ENCODE measurements at regions not wholly inside any gene's neighbourhood (a gene's known extent, or its start where the extent isn't known, plus 50 kb on each side); places are given as distances from the start of the nearest gene placed in this dataset.

- TF ChIP-seq CTCF (IDR thresholded peaks at IDR 0.05; ENCODE audit: low read length) (no peak), EZH2 (IDR thresholded peaks at IDR 0.05; ENCODE audit: borderline replicate concordance, low read length) (no peak)
Measured at GRCh38 chr3:94996743-94997142, 933.9 kb downstream of the NSUN3 start.
